HG02884 (cell line): ENCODE measurements at regions not wholly inside any gene's neighbourhood (a gene's known extent, or its start where the extent isn't known, plus 50 kb on each side); places are given as distances from the start of the nearest gene placed in this dataset.
"Not testable (repeated sequence)": the region's sequence is repeated elsewhere in the genome, so short reads cannot be mapped to it uniquely, and the experiment has no call there.

Source experiments
- ATAC-seq: cut with Tn5 transposase; IDR thresholded peaks from one replicate; pipeline ENCODE4 v1.9.1; 2021; ENCODE audit warnings: mild to moderate bottlenecking, moderate library complexity; ENCODE audit not compliant: unreplicated experiment

- ATAC-seq, result no peak
Observed at GRCh38 chr15:62404194-62404985, 239.3 kb upstream of the C2CD4B start.

- no peak for ATAC-seq
Observed at GRCh38 chr15:62406305-62406891, 241.3 kb upstream of the C2CD4B start.

GRCh38 chr15:62407216-62407615 lies 242.1 kb upstream of the C2CD4B start:
- ATAC-seq, result no peak

GRCh38 chr15:62407962-62408361 lies 242.9 kb upstream of the C2CD4B start:
- ATAC-seq, result no peak

- no peak for ATAC-seq
Observed at GRCh38 chr15:62409466-62409865, 244.4 kb upstream of the C2CD4B start.

- no peak for ATAC-seq
Observed at GRCh38 chr15:62412686-62413085, 247.6 kb upstream of the C2CD4B start.

GRCh38 chr15:62413153-62413552 lies 248.1 kb upstream of the C2CD4B start:
- no peak for ATAC-seq

GRCh38 chr15:62413786-62414185 lies 248.7 kb upstream of the C2CD4B start:
- no peak for ATAC-seq

- no peak for ATAC-seq
Observed at GRCh38 chr15:62415498-62415897, 250.4 kb upstream of the C2CD4B start.

- no peak for ATAC-seq
Observed at GRCh38 chr15:62416526-62416925, 251.4 kb upstream of the C2CD4B start.

GRCh38 chr15:62417439-62417838 lies 252.4 kb upstream of the C2CD4B start:
- ATAC-seq, result no peak

GRCh38 chr15:62418496-62418895 lies 253.4 kb upstream of the C2CD4B start:
- ATAC-seq, result not testable (repeated sequence)

GRCh38 chr15:62419192-62419591 lies 254.1 kb upstream of the C2CD4B start:
- ATAC-seq, result no peak

GRCh38 chr15:62420371-62420770 lies 255.3 kb upstream of the C2CD4B start:
- ATAC-seq, result not testable (repeated sequence)

- no peak for ATAC-seq
Observed at GRCh38 chr15:62421289-62421688, 256.2 kb upstream of the C2CD4B start.

- ATAC-seq, result no peak
Observed at GRCh38 chr15:62426387-62426956, 261.4 kb upstream of the C2CD4B start.

GRCh38 chr15:62428259-62428658 lies 263.2 kb upstream of the C2CD4B start:
- no peak for ATAC-seq

GRCh38 chr15:62428851-62429598 lies 263.9 kb upstream of the C2CD4B start:
- ATAC-seq, result no peak

- ATAC-seq, result no peak
Observed at GRCh38 chr15:62430056-62430455, 265.0 kb upstream of the C2CD4B start.

GRCh38 chr15:62430552-62430951 lies 265.5 kb upstream of the C2CD4B start:
- ATAC-seq, result no peak

GRCh38 chr15:62431008-62431797 lies 266.1 kb upstream of the C2CD4B start:
- ATAC-seq, result no peak
